ENCODE measurements at regions not wholly inside any gene's neighbourhood (a gene's known extent, or its start where the extent isn't known, plus 50 kb on each side); places are given as distances from the start of the nearest gene placed in this dataset.

- DNase-seq, result no peak
Observed at GRCh38 chr10:113219446-113219845, 269.4 kb downstream of the TCF7L2 start.

DNA sequence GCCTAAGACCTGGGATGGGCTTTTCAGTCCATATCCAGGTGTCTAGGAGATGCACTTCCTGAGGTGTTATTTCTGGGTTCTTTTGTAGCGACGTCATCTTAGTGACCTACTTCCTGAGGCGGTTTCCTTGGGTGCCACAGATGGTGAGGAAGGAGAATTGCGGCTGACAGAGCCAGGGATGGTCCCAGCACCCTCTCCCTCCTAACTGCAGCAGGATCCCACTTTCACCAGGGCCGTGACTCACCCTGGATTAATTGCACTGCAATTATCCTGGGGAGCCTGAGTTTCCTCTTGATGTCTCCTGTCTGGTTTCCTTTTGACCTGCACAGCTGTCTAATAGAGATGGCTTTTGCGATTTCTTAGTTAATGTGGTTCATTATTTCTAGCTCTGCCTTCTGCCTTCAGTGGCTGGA is 271.7 kb downstream of the TCF7L2 start:
- no peak for DNase-seq

DNA sequence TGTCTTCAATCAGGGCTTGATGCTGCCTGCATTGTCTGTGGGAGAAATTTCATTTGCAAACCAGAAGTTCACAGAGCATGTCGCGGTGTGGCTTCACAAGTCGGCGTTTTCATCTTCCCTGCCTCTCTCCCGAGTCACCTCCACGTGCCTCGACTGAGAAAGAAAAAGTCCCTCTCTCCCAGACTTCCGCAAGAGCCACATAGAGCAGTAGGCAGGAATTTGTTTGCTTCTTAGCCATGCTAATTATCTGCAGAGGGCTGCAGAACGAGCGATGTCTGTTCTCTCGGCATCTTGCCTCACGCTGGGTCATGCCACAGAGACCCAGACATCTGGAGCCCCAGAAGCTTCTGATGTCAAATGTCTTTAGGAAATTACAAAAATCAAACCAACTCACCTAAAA is 272.2 kb downstream of the TCF7L2 start:
- no peak for DNase-seq

DNA sequence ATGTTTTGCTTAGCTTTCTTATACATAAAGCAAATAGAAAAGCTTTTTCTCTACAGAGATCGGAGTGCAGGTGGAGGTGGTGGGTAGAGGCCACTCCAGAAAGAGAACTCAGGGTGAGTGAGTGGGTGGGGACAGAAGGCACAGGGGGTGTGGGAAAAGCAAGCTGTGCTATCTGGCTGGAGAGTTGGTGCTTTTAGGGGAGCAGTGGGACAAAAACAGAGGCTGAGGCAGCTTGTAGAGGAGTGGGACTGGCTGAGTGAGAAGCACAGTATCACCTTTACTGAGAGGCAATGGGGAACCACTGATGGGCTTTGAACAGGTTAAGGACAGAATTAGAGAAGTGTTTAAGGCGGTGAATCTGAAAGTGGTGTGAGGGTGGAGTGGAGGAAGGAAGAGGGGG is 275.3 kb downstream of the TCF7L2 start:
- DNase-seq, result no peak

DNA sequence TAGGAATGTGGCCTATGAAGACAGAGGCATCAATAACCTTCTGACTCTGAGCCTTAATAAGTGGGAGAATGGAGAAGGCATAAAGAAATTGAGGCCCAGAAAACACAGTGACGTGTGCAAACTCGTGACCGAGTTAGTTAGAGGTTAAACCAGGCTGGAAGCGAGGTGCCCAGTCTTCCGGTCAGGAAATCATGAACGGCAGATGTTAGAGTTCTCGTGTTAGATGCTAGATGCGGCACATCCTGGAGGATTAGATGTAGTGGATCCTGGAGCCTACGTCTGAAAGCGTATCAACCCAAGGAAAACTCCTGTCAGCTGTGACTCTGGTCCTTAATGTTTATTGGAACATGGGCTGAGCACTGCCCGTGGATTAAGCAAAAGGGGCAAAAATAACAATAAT is 275.9 kb downstream of the TCF7L2 start:
- DNase-seq, result no peak

GRCh38 chr10:113226399-113226798 is 276.4 kb downstream of the TCF7L2 start:
- DNase-seq, result no peak

DNA sequence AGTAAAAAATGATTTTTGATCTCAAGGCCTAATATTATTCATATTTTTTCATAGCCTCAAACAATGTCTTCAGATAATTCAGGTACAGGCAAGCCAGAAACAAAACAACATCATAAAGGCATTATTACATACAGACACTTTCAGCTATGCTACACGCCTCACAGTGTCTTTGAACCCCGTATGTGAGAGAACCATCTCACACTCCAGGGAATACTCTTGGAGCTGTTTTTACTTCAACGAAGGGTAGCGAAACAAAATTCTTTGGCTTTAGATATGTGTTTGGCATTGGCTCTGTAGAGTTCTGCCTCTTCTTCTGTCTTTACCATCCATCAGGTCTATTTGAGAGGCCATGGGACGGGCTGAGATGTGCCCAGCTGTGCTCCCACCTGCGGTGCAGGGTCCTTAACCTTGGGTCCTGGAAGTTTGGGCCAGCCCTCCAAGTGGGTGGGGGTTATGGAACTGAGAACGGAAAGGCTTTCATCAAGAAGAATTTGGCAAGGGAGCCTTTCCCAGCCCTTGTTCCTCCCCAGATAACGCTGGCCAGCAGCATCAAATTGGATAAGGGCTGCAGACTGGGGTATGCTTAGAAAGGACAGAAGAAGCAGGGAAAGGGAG is 276.9 kb downstream of the TCF7L2 start:
- no peak for DNase-seq

DNA sequence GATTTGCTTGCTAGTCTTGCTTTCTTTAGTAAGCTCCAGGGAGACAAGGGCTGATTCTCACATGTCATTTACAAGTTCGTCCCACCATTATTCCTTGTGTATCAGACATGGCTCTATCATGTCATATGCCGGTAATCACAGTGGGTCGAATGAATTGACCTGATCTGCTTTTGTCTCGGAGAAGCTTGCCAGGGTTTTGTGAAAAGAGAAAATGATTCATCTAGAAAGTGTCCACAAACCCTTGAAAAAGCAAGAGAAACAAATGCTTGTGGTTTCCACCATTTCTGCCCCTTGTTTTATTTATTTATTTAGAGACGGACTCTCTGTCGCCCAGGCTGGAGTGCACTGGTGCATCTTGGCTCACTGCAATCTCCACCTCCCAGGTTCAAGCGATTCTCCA is 278.5 kb downstream of the TCF7L2 start:
- DNase-seq, result no peak

DNA sequence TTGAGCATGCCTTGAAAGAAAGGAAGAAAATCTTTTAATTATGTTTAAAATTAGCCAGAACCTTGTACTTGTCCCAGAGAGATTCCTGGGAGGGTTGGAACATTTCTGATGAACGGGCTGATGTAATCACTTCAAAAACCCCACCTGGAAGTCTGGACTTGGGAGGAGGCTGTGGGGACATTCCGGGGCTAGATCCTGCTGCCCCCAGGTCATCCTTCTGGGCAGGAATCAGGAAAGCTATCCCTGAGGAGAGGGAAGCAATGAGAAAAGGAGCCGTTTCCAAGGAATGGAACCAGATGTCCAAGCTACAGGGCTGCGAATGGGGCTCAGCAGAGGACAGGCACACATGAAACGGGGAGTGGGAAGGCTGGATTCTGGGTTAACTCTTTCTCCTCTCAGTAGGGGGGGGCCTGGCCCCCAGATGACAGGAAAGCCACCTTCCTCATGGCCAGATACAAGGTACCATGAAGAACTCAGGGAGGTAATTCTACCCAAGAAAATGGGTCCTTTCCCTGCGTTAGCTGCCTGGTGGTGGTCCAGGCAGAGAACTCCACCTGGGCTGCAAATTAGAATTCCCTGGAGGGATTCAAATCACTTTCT is 280.1 kb downstream of the TCF7L2 start:
- DNase-seq, result no peak

GRCh38 chr10:113232928-113233511 is 283.0 kb downstream of the TCF7L2 start:
- peak; percentile 40 for DNase-seq

DNA sequence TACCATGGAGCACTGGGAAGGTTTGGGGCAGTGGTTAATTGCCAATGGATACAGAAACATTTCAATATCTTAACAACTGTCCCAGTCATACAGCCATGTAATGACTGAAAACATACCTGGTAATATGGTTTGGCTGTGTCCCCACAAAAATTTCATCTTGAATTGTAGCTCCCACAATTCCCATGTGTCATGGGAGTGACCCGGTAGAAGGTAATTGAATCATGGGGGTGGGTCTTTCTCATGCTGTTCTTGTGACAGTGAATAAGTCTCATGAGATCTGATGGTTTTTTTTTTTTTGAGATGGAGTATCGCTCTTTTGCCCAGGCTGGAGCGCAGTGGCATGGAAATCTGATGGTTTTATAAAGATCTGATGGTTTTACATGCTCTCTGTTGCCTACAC is 284.4 kb downstream of the TCF7L2 start:
- peak in 1 of 2 donors; percentile 59 for DNase-seq

DNA sequence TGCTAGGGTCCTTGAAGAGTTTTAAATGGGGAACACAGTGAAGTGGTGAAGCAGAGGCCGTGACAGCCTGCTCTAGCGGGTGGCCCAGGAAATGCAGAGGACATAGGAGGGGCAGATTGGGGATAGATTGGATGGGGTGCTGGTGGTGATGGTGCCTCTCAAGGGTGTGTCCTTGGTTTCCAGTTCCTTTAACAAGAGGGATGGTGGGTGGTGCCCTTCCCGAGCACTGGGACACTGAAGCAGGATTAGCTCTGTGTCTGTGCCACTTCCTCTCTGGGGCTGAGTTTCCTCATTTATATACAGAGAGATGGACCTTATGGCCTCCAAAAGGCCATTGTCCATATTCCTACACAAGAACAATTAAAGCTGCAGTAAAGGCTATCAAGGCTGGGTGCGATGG is 285.5 kb downstream of the TCF7L2 start:
- peak; percentile 69 to 78 for DNase-seq

DNA sequence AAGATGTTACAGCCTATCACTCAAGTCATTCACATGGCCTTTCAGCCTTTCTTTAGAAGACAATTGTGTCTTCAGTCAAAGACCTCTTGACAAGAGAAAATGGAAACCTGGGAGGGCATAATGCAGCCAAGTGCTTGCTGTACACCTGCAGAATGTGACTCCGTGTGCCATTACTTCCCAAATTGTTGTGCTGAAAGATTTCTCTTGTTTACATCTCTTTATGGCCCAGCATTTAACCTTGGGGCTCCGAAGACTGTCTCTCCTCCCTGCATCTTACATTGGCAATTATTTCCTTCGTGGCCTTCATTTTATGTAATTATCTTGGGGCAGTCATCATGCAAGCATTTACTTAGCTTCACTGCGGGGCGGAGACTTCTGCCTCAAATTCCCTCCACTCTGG is 287.0 kb downstream of the TCF7L2 start:
- no peak for DNase-seq

DNA sequence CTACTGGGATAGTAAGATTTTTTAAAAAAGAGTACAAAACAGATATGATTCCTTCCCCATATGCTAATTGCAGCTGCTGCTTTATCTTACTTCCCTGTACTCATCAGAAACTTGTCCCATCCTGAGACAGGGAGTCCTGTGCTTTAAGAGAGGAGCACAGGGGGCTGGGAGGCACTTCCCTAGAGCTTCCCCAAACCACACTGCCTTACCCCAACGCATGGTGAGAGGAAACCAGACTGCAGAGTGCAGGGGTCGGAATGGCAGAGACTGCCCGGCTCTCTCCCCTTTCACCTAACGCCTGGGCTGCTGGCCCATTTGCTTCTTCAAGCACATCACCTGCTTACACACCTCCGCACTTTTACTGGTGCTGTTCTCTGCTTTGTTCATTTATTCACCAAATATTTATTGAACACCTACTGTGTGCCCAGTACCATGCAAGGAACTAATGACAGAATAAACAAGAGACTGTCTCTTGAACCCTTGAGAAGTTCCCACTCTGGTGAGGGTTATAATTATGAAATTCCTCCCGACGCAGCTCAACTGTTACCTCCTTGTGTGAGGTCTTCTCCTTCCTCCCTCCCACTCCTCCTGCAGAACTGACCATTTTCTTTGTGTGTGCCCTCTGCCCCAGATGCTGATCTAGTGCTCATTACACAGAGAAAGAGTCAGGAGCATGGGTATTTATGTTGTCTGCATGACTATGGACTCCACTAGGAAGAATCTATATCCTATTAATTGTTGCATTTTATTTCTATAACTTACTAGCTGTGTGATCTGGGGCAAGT is 289.7 kb downstream of the TCF7L2 start:
- peak; percentile 36 to 80 for DNase-seq

DNA sequence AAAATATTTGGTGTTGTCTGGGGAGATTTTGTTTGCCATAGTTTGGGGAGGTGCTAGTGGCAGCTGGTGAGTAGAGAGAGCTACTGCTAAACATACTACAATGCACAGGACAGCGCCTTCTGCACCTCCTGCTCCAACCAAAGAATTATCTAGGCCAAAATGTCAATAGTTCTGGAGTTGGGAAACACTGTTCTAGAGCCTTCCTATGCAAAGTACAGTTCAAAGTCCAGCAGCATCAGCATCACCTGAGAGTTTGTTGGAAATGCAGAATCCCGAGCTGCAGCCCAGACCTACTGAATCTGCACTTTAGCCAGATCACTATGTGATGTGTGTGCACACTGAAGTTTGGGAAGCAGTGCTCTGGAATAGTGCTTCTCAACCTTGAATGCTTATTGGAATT is 290.7 kb downstream of the TCF7L2 start:
- DNase-seq, result no peak

GRCh38 chr10:113241599-113242360 is 291.7 kb downstream of the TCF7L2 start:
- no peak for DNase-seq

- DNase-seq, result peak; percentile 23 to 67
Observed at GRCh38 chr10:113243311-113243710, 293.3 kb downstream of the TCF7L2 start.

DNA sequence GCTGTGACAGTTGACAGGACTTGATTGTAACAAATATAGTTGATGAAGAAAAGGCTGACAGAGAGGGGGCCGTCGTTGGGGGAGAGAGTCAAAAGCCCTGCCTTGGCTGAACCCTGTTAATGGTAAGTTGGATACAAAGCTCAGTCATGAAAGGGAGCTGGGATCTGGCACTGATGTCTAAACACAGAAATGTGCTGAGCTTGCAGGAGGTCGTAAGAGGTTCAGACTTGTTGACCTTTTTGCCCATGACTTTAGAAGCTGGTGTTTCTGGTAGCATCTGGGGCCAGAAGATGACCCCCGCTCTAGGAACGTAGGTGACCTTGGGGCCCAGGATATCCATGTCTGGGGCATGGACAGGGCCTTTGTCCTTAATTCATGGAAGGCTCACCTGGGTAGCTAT is 294.7 kb downstream of the TCF7L2 start:
- no peak for DNase-seq

DNA sequence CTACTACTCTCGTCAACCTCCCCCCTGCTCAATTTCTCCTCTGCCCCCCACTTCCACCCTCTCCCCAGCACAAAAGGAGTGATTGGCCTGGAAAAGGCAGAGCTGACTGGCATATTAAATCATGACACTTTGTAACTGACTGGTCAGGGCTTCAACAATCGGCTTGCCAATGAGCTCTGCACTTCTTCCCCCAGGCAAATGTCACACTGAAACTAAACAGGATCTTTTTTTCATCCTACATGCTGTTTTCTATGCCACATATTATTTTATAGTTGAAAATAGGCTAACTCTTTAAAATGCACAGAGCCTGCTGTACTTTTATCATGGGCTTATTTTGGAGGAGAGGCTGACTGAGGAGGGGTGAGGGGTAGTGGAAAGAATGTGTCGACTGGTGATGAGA is 295.2 kb downstream of the TCF7L2 start:
- no peak for DNase-seq

GRCh38 chr10:113247050-113247449 is 297.0 kb downstream of the TCF7L2 start:
- DNase-seq, result no peak

GRCh38 chr10:113252650-113253618 is 299.9 kb upstream of the HABP2 start:
- DNase-seq, result no peak
